ENCODE measurements at regions not wholly inside any gene's neighbourhood (a gene's known extent, or its start where the extent isn't known, plus 50 kb on each side); places are given as distances from the start of the nearest gene placed in this dataset.

GRCh38 chr2:196234672-196235071 lies 63.3 kb upstream of the STK17B start:
- POLR2A ChIA-PET = no interaction called here
- Histone ChIP-seq H2AFZ (ENCODE audit: low read depth, low read length) (no peak overlapping the region), H3K27ac (ENCODE audit: insufficient read depth, low read depth, low read length) (peak overlapping the region; percentile 96), H3K36me3 (ENCODE audit: control insufficient read depth in 2 of 2, extremely low read depth in 1 of 2, insufficient read depth in 2 of 2, low read length in 2 of 2) (peaks cover 2 to 32% of the 10 kb centered on the region in 2 experiments), H3K9ac (replicated peaks; ENCODE audit: extremely low read depth, insufficient read depth, low read length) (no peak overlapping the region), H3K4me1 (ENCODE audit: control insufficient read depth, extremely low read depth, insufficient read depth, low read length) (peaks cover 45% of the 10 kb centered on the region), H3K27me3 (ENCODE audit: control insufficient read depth in 2 of 2, insufficient read depth in 2 of 2, low read length in 2 of 2) (no peaks in the 10 kb centered on the region), H3K4me2 (ENCODE audit: insufficient read depth, low read length) (no peak overlapping the region), H4K20me1 (replicated peaks; ENCODE audit: control insufficient read depth, extremely low read depth, insufficient read depth, low read length) (no peaks in the 10 kb centered on the region), H3K9me1 (replicated peaks; ENCODE audit: control insufficient read depth, extremely low read depth, insufficient read depth, low read length) (no peaks in the 10 kb centered on the region), H3K9me3 (replicated peaks; ENCODE audit: control insufficient read depth, insufficient read depth, low read length) (no peaks in the 10 kb centered on the region), H3K4me3 (replicated peaks in 1 of 3; ENCODE audit: insufficient read depth in 1 of 3, low read depth in 1 of 3, low read length in 3 of 3) (no peak overlapping the region), H3K79me2 (ENCODE audit: control insufficient read depth, insufficient read depth, low read length) (peaks cover 20% of the 10 kb centered on the region)
- no peak for FAIRE-seq
- TF ChIP-seq, protein P1, sequence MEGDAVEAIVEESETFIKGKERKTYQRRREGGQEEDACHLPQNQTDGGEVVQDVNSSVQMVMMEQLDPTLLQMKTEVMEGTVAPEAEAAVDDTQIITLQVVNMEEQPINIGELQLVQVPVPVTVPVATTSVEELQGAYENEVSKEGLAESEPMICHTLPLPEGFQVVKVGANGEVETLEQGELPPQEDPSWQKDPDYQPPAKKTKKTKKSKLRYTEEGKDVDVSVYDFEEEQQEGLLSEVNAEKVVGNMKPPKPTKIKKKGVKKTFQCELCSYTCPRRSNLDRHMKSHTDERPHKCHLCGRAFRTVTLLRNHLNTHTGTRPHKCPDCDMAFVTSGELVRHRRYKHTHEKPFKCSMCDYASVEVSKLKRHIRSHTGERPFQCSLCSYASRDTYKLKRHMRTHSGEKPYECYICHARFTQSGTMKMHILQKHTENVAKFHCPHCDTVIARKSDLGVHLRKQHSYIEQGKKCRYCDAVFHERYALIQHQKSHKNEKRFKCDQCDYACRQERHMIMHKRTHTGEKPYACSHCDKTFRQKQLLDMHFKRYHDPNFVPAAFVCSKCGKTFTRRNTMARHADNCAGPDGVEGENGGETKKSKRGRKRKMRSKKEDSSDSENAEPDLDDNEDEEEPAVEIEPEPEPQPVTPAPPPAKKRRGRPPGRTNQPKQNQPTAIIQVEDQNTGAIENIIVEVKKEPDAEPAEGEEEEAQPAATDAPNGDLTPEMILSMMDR (IDR thresholded peaks at IDR 0.05; ENCODE audit: extremely low read depth in 1 of 2, insufficient read depth in 1 of 2, low read depth in 1 of 2, low read length in 2 of 2) = no peak
- no peak for TF ChIP-seq FOS (IDR thresholded peaks at IDR 0.05; ENCODE audit: borderline replicate concordance, insufficient read depth, low read length)
- TF ChIP-seq, protein P2, sequence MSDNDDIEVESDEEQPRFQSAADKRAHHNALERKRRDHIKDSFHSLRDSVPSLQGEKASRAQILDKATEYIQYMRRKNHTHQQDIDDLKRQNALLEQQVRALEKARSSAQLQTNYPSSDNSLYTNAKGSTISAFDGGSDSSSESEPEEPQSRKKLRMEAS (IDR thresholded peaks at IDR 0.05; ENCODE audit: insufficient read depth, insufficient read length) = no peak
- no peak for TF ChIP-seq JUN (IDR thresholded peaks at IDR 0.05; ENCODE audit: borderline replicate concordance, insufficient read depth, insufficient read length, low read depth)
- TF ChIP-seq GATA2 (IDR thresholded peaks at IDR 0.05; ENCODE audit: insufficient read depth, insufficient read length, low read depth, low read length) = no peak
- TF ChIP-seq EZH2 (IDR thresholded peaks at IDR 0.05; ENCODE audit: borderline replicate concordance, low read depth, low read length, severe bottlenecking) = no peak
- TF ChIP-seq POLR2AphosphoS5 (IDR thresholded peaks at IDR 0.05; ENCODE audit: insufficient read depth, low read depth, low read length) = no peak
- no peak for TF ChIP-seq POLR2A (IDR thresholded peaks at IDR 0.05; ENCODE audit: low read depth, low read length)
- no peak for TF ChIP-seq MYC (IDR thresholded peaks at IDR 0.05; ENCODE audit: low read depth, low read length)
- DNase-seq (ENCODE audit: low read depth, low spot score) = no peak
- intact Hi-C loops (cut with micrococcal nuclease) = no loop called here
- CTCF ChIA-PET = no interaction called here
- dilution Hi-C loops (cut with MboI; ENCODE audit: extremely low pct_ligation_motif_present, low sequenced_read_pairs) = no loop called here
- no TSS peak for BruUV-seq (replicated peaks)

All from endothelial cell of umbilical vein (primary cell).